Loucy (cell line): ENCODE measurements at regions not wholly inside any gene's neighbourhood (a gene's known extent, or its start where the extent isn't known, plus 50 kb on each side); places are given as distances from the start of the nearest gene placed in this dataset.

Experiments used
- H2AFZ ChIP-seq: fragments of 200-600 bp; sonication (generic); 2 replicates; pipeline ENCODE4 v1.6.0; 2016; ENCODE audit warnings: antibody characterized with exemption, mild to moderate bottlenecking, low read length, moderate library complexity
- H3F3A ChIP-seq: fragments of 200-600 bp; 2 replicates; pipeline ENCODE4 v1.6.0; 2016; ENCODE audit warnings: antibody characterized with exemption, low read depth, mild to moderate bottlenecking
- H3K27me3 ChIP-seq: fragments of 200-600 bp; sonication (generic); 2 replicates; pipeline ENCODE4 v1.6.1; 2014; ENCODE audit warnings: low read length, mild to moderate bottlenecking; ENCODE audit not compliant: insufficient read depth, poor library complexity, severe bottlenecking
- H3K36me3 ChIP-seq: fragments of 200-600 bp; sonication (generic); 2 replicates; pipeline ENCODE4 v1.6.1; 2016; ENCODE audit warnings: low read length; ENCODE audit not compliant: insufficient read depth
- H3K4me1 ChIP-seq: fragments of 200-600 bp; sonication (generic); 2 replicates; pipeline ENCODE4 v1.5.1; 2014; ENCODE audit warnings: low read length, mild to moderate bottlenecking; ENCODE audit not compliant: insufficient read depth, poor library complexity, severe bottlenecking
- H3K4me2 ChIP-seq: fragments of 200-600 bp; sonication (generic); 2 replicates; pipeline ENCODE4 v1.6.0; 2014; ENCODE audit warnings: antibody characterized with exemption, low read length, low read depth, mild to moderate bottlenecking; ENCODE audit not compliant: poor library complexity, severe bottlenecking
- H3K4me3 ChIP-seq: fragments of 200-600 bp; sonication (generic); 2 replicates; pipeline ENCODE4 v1.5.1; 2014; ENCODE audit warnings: low read length, mild to moderate bottlenecking, mixed read lengths; ENCODE audit not compliant: poor library complexity, severe bottlenecking
- H3K79me2 ChIP-seq: fragments of 200-600 bp; sonication (generic); 2 replicates; pipeline ENCODE4 v1.6.1; 2014; ENCODE audit warnings: low read length; ENCODE audit not compliant: insufficient read depth
- H3K9ac ChIP-seq: fragments of 200-600 bp; sonication (generic); 2 replicates; pipeline ENCODE4 v1.6.0; 2014; ENCODE audit warnings: mild to moderate bottlenecking, low read depth, low read length, moderate library complexity; ENCODE audit not compliant: poor library complexity, severe bottlenecking
- H3K9me2 ChIP-seq: fragments of 200-600 bp; sonication (generic); replicated peaks from 2 replicates; pipeline ENCODE4 v1.6.1; 2016; ENCODE audit warnings: low read depth, low read length, mixed read lengths
- H3K9me3 ChIP-seq: fragments of 200-600 bp; sonication (generic); 2 replicates; pipeline ENCODE4 v1.6.1; 2014; ENCODE audit warnings: mild to moderate bottlenecking, antibody characterized with exemption, low read length, low read depth; ENCODE audit not compliant: insufficient read depth
- H4K20me1 ChIP-seq: fragments of 200-600 bp; sonication (generic); 2 replicates; pipeline ENCODE4 v1.6.0; 2014; ENCODE audit warnings: antibody characterized with exemption, low read length, mild to moderate bottlenecking; ENCODE audit not compliant: insufficient read depth, poor library complexity, severe bottlenecking
- CTCF ChIP-seq: fragments of 200-600 bp; sonication (generic); conservative IDR thresholded peaks from 2 replicates; pipeline ENCODE4 v1.5.1; 2014; ENCODE audit warnings: mild to moderate bottlenecking, antibody characterized with exemption, low read length
- EZH2phosphoT487 ChIP-seq: fragments of 200-600 bp; IDR thresholded peaks from 2 replicates; pipeline ENCODE4 v1.6.1; 2018; ENCODE audit warnings: antibody characterized with exemption, mild to moderate bottlenecking, moderate library complexity, borderline replicate concordance

- no peaks in the 10 kb centered on the region for H3K4me1 ChIP-seq
- H3K4me2 ChIP-seq: no peak overlapping the region
- H3F3A ChIP-seq: no peaks in the 10 kb centered on the region
- no peak overlapping the region for H2AFZ ChIP-seq
- H3K36me3 ChIP-seq: no peaks in the 10 kb centered on the region
- TF ChIP-seq CTCF: no peak
- TF ChIP-seq EZH2phosphoT487: no peak
- no peak overlapping the region for H3K4me3 ChIP-seq
- no peaks in the 10 kb centered on the region for H3K9me2 ChIP-seq
- H3K79me2 ChIP-seq: no peaks in the 10 kb centered on the region
- no peaks in the 10 kb centered on the region for H3K9me3 ChIP-seq
- no peak overlapping the region for H3K9ac ChIP-seq
- H4K20me1 ChIP-seq: no peaks in the 10 kb centered on the region
- H3K27me3 ChIP-seq: no peaks in the 10 kb centered on the region
Measured at GRCh38 chr3:159593927-159594605, 394.6 kb upstream of the IL12A start.

- no peak overlapping the region for H3K4me2 ChIP-seq
- no peaks in the 10 kb centered on the region for H3K36me3 ChIP-seq
- no peak overlapping the region for H3K9ac ChIP-seq
- no peaks in the 10 kb centered on the region for H3K27me3 ChIP-seq
- no peaks in the 10 kb centered on the region for H3K79me2 ChIP-seq
- H2AFZ ChIP-seq: no peak overlapping the region
- no peak overlapping the region for H3K4me3 ChIP-seq
- peaks cover 2% of the 10 kb centered on the region; the same call in 1 of the 2 replicates for H3K9me3 ChIP-seq
- no peaks in the 10 kb centered on the region for H4K20me1 ChIP-seq
- no peaks in the 10 kb centered on the region for H3K9me2 ChIP-seq
- H3F3A ChIP-seq: no peaks in the 10 kb centered on the region
- H3K4me1 ChIP-seq: no peaks in the 10 kb centered on the region
- TF ChIP-seq EZH2phosphoT487 (no peak), CTCF (no peak)
Measured at GRCh38 chr3:159600291-159600690, 388.3 kb upstream of the IL12A start.

- Histone ChIP-seq H3F3A (no peaks in the 10 kb centered on the region), H3K9ac (no peak overlapping the region), H4K20me1 (no peaks in the 10 kb centered on the region), H3K27me3 (no peaks in the 10 kb centered on the region), H3K79me2 (no peaks in the 10 kb centered on the region), H3K36me3 (no peaks in the 10 kb centered on the region), H3K9me2 (no peaks in the 10 kb centered on the region), H2AFZ (no peak overlapping the region), H3K4me2 (no peak overlapping the region), H3K4me3 (no peak overlapping the region), H3K4me1 (no peaks in the 10 kb centered on the region), H3K9me3 (peaks cover 2% of the 10 kb centered on the region; the same call in 1 of the 2 replicates)
- no peak for TF ChIP-seq EZH2phosphoT487
- no peak for TF ChIP-seq CTCF
Measured at GRCh38 chr3:159604151-159604581, 384.5 kb upstream of the IL12A start.
